ENCODE measurements at regions not wholly inside any gene's neighbourhood (a gene's known extent, or its start where the extent isn't known, plus 50 kb on each side); places are given as distances from the start of the nearest gene placed in this dataset.
"Not testable (repeated sequence)": the region's sequence is repeated elsewhere in the genome, so short reads cannot be mapped to it uniquely, and the experiment has no call there.

- DNase-seq: no peak
These were observed 85.3 kb upstream of the STC2 start for GRCh38 chr5:173413471-173413982.

GRCh38 chr5:173412566-173412965, 84.4 kb upstream of the STC2 start:
- no peak for DNase-seq

- no peak for DNase-seq
These were observed 83.8 kb upstream of the STC2 start for GRCh38 chr5:173411791-173412555.

- no peak for DNase-seq
These were observed 82.4 kb upstream of the STC2 start for GRCh38 chr5:173410459-173411233.

- DNase-seq: no peak
These were observed 80.7 kb upstream of the STC2 start for GRCh38 chr5:173408946-173409345.

- no peak for DNase-seq
These were observed 71.6 kb upstream of the STC2 start for GRCh38 chr5:173399851-173400250.

GRCh38 chr5:173397516-173397915, 69.3 kb upstream of the STC2 start:
- no peak for DNase-seq

- DNase-seq: peak; percentile 8
These were observed 68.2 kb upstream of the STC2 start for GRCh38 chr5:173396311-173396993.

GRCh38 chr5:173395933-173396308, 67.7 kb upstream of the STC2 start:
- no peak for DNase-seq

- no peak for DNase-seq
These were observed 67.2 kb upstream of the STC2 start for GRCh38 chr5:173395257-173395932.

GRCh38 chr5:173394701-173395100, 66.5 kb upstream of the STC2 start:
- DNase-seq: no peak

- no peak for DNase-seq
These were observed 64.0 kb upstream of the STC2 start for GRCh38 chr5:173392172-173392571.

- no peak for DNase-seq
These were observed 62.8 kb upstream of the STC2 start for GRCh38 chr5:173391031-173391430.

- DNase-seq: not testable (repeated sequence)
These were observed 59.1 kb upstream of the STC2 start for GRCh38 chr5:173387293-173387692.

GRCh38 chr5:173385832-173386360, 57.7 kb upstream of the STC2 start:
- no peak for DNase-seq

GRCh38 chr5:173383711-173384110, 55.5 kb upstream of the STC2 start:
- no peak for DNase-seq

- no peak for DNase-seq
These were observed 50.5 kb upstream of the STC2 start for GRCh38 chr5:173378727-173379126.

Data from NCI-H82 (cell line).